Limb (tissue), 2 donors: ENCODE measurements at regions not wholly inside any gene's neighbourhood (a gene's known extent, or its start where the extent isn't known, plus 50 kb on each side); places are given as distances from the start of the nearest gene placed in this dataset.
A peak's percentile ranks its signal among the peaks of the same experiment; 100 is the strongest.

Experiments
- DNase-seq, 2 donors: peaks; one replicate each; pipeline ENCODE4 v3.0.0-alpha.2; 2016; ENCODE audit errors: extremely low spot score in 2 of 2

DNA sequence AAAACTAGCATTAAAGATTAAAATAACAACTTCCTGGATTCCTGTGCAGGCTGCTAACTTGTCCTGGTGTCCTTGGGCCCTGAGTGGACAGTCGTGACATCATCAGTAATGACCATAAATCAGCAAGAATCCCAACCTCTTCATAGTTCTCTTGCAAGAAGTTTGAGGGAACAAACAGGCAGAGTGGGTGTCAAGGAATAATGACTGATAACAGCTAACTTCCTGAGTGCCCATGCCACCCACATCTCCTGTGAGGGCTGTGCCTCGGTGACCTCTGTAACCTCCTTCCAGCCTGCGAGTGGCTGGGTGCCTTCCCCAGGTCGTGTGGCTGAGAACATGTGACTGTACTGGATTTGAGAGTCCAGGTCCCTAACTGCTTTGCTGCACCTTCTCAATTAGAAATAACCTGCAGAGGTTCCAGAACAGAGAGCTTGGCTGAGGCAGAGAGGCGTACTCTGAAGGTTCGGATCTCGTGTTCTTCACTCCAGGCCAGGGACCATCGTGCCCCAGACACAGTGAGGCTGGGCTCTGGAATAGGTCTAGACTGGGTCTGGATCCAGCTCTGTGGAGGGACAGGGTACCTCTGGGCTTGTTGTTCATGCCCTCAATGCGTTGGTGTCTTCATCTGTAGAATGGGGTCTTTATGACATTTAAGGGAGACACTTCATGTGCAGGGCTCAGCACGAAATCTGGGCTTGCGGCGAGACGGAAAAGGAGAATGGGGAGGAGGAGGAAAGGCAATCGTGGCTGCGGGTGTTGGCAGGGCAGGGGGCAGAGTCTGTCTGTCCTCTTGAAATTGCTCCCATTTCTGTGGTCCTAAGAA is 313.1 kb upstream of the ZNF32 start:
- DNase-seq: peak in 1 of 2 donors; percentile 14

DNA sequence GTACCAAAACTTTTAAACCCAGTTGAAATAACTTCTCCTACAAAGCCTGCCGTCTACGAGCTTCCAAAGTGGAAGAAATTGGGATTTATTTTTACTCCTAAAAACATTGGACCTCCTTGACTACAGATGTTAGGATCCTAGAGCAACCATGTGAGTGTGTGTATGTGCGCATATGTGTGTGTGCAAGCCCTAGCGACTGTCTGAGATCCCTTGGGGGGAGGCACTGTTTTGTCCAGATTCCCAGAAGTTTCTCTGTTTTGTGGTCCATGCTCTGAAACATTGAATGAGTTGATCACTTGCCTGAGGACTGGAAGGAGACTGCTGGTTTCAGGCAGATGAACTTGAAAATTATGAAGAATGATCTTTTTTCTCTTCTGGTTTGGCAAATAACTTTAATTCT is 312.3 kb upstream of the ZNF32 start:
- no peak for DNase-seq

DNA sequence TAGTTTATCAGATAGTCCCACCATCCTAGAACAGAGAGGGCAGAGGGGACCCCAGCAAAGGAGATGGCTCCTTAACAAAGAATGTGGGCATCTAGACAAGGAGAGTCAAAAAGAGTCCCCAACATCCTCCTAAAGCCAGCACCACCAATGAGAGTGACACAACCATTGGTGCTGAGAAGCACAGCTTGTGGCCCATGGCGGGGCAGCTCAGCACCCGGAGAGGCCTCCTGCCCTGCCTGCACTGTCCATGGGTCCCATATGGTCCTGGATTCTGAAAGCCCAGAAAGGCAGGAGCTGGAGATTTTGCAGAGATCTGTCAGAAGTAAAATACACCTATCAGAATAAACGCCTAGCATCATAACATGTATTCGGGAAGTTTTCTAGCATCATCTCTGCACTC is 311.8 kb upstream of the ZNF32 start:
- no peak for DNase-seq

DNA sequence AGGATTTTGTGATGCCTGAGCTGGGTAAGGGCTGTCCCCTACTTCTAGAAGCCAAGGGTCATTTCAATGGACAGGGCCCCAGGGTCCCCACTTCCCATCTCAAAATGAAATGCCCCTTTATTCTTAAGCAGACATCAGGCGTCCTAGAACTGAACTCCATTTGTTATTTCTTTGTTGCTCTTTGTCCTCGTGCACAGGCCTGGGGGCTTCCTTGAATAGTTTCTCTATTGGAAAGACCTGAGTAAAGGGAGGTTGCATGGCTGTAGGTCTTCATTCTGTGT is 311.4 kb upstream of the ZNF32 start:
- no peak for DNase-seq

DNA sequence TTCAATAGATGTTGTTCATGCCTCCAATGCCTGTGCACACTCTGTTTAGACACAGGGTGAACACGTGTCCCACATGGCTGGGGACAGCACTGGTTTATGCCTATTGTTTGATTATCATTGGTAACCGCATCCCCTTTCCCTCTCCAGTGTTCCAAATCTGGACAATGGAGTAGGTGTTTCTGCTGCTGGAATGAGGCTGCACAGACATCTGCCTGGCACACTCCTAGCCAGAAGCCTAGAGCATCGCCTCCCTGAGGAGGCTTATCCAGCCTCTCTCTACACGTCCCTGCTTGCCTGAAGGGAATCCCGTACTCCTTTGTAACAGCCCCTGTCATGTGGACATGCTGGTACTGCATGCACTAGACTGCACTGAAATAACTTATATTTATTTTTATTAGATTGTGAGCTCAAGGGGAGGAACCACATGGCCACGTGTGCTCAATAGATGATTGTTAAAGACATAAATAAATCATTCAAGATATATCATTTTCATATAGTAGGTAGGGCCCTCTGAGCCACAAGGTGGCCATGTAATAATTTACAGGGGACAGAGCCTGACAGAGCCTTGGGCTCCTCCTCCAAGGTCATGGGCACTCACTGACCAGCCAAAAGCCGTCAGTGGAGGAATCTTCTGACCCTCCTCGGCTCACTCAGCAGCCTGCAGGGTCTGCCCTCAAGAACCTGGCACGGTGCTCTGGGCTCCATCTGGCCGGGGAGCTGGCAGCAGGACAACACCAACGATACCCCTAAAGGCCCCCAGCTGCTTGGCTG is 310.9 kb upstream of the ZNF32 start:
- DNase-seq: peak in 1 of 2 donors; percentile 23

DNA sequence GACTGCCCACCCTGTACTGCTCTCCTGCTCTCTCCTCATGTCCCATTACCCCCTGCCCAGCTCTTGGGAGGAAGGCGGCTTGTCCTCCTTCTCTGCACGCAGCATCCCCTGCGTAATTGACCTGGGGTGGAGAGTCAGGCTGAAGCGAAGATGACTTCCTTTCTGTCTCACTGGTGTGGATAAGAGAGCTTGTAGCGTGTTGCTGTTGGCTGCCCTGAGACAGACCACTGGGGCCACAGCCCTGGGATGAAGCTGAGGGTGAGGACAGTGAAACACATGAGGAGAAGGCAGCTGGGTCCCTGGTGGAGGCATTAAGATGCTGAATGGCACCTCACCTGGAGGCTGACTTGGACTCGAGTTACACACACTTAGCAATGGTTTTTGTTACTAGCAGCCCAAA is 310.3 kb upstream of the ZNF32 start:
- peak in 1 of 2 donors; percentile 20 for DNase-seq

DNA sequence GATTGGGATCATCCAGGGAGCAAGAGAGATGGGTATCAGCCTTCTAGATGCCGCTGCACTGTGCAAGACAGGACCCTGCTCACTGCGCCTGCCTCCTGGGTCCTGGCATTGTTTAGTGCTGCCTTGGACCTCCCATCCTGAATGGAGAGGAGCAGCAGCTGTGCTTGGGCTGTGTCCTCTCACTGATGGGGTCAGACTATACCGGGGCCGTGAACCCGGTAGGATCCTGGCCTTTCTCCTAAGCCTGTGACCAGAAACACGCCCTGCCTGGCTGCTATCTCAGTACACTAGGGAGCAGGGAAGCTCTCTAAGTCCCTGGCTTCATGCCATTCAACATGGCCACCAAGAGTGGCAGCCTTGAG is 309.4 kb upstream of the ZNF32 start:
- DNase-seq: peak in 1 of 2 donors; percentile 19

DNA sequence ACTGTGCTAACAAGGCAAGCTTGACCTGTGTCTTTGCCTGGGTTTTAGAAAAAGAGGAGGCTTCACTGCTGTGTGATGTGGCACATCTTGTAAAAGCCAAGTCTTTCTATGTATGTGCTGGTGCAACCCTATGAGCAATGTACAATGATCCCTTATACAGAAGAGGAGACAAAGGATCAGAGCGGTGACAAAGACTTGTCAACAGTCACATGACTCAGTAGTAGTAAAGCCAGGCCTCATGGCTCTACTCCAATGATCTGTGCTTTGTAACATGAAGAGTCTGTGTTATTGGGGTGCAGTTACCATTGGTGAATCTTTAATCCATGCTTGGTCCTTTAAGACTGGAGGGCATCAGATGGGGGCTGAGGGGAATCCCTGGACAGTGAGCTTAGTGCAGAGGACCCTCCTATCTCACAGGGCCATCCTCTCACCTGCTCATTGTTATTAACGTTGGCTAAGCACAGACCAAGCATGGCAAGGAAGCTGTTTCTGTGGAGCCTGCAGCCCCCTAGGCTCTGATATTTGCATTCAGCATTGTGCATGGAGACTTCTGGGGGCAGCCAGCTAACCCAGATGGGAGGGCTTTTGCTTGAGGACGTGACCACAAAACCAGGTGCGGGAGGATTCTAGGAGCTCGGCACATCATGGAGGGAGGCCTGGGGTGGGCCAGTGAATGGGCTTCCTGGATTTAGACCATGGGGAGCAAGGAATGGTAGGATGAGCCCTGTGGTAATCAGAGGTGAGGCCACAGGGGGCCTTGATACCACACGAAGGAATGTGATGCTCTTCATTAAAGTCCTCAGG is 308.8 kb upstream of the ZNF32 start:
- no peak for DNase-seq

DNA sequence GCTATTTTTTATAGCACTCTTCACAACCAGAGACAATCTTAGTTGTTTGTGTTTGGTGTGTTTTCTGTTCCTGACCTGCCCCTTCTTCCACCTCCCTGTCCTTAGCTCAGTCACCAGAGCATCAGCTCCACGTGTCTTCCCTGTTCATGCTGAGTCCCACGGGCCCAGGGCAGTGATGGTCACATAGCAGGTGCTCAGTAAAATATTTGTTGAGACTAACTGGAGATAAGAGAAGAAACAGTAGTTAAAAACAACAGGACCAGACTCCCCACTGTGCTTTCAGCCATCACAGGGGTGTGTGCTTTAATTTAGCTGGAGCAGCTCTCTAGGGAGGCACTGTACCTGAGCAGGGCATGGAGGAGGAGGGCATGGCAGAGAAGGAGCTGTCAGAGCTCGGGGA is 307.3 kb upstream of the ZNF32 start:
- DNase-seq: no peak

DNA sequence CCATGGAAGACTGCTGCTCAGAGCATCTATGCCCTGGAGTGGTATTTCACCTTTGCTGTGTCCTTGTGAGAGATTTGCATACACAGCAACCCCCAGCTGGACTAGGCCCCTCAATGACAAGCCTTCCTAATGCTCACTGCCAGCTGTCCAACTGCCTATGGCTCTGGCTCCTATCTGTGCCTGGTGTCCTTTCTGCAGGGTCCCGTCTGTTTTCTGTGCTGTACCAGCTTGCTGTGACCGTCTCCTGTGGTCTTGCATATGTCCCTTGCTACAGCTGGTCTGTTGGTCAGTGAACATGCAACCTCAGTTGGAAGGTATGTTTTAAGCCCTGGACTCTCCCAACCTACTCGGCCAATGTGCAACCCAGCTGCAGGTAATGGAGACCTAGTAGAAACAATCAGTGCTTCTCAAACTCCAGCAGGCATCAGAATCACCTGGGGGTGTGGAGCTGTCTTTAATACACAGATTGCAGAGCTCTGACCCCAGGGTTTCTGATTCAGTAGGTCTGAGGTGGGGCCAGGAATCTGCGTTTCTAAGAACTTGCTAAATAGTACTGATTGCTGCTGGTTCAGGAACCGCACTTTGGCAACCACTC is 306.4 kb upstream of the ZNF32 start:
- no peak for DNase-seq

DNA sequence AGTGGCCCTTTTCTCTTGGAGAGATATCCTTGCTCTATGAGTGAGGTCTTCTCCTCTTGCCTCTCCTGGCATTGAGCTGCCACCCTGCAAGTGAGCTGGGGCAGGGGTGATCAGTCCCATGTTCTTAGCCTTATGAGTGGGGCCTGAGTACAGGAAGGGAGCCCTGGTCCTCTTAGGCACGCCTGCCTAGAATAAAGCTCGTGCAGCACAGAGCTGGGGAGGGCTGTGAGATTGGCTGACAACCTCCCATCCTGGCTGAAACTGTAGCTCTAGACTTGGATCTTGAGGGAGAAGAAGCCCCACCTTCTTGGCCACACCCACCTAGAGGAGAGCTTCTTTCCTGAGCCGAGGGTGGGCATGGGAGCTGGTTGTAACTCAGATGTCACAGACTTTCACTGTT is 305.0 kb upstream of the ZNF32 start:
- no peak for DNase-seq

DNA sequence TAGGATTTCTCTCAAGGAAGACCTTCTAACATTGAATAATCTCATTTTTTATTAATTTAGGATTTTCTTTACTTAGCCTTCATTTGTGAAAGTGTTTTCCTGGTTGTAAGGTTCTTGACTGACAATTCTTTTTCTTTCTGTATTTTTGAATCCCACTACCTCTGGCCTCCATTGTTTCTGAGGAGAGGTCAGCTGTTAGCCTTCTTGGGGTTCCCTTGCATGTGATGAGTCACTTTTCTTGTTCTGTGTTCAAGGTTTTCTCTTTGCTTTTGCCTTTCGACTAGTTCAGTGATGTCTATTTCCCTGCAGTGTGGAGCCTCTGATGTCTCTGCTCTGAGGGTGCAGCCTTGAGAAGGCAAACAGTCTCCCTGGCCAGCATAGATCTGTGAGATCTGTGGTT is 304.1 kb upstream of the ZNF32 start:
- no peak for DNase-seq

DNA sequence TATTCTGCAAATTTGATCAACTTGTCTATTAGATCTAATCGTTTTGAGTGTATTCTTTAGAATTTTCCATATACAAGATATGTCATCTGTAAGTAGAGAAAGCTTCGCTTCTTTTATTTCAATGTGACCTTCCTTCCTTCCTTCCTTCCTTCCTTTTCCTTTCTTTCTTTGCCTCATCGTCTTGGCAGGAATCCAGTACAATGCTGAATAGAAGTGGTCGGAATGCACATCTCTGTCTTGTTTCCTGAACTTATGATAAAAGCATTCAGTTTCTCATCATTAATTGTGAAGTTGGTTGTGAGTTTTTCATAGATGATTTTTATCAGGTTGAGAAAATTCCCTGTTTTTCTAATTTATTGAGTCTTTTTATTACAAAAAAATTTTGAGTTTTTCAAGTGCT is 300.7 kb upstream of the ZNF32 start:
- DNase-seq: no peak

DNA sequence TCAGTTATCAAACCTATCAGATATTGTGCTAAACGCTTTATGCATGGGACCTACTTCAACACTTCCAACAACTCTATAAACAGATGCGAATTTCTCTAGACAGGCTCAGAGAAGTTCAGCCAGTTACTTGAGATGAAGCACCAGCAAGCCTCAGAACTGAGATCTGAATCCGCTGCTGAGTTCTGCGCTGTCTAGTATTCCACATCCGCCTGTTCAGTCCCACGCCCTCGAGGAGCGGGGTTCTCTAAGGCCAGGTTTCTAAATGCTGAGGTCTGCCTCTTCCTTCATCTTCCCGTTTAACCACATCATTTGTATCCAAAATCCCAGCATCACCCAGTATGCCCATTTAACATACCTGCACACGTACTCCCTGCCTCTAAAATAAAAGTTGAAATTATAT is 297.8 kb upstream of the ZNF32 start:
- no peak for DNase-seq

DNA sequence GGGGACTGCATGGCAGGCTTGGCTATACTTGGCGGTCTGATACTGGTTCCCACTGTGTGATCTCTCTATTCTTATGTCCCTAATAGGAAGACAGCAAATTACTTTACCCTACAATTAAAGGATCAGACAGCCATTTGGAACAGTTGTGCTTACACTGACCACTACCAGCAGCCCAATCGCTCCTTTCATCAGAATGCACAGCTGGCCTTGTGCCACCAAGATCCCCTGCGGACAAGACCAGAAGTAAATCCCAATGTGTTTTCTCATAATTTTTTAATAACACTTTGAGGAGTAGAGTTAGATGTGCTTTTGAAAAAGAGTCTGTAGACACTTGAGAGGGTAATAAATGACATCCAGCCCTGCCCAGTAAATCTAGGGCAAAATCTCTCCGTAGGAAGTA is 297.2 kb upstream of the ZNF32 start:
- no peak for DNase-seq

DNA sequence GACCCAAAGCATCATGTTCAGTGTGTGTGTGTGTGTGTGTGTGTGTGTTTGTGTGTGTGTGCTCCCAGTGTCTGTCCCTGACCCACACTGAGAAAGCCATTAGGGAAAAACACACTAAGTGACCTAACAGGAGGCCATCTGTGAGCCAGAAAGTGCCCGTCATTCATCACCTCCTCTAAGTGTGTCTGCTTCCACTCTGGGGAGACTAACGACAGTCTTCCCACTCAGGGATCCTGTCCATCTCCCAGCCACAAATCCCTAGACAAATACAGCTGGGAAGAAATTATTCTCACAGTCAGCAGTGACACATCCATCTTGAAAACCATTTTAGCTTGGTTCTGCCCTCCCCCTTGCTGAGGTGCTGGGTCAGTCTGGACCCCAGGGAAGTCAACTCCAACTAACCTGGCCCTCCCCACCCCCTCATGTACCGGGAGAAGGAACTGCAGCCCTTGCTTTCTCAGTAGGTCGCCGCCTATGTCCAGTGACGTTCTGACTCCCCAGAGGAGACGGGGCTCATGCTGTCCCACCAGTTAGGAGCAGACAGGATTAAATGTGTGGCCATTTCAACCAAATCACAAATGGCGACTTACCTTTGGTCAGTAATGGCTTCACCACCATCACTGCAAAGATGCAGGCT is 296.5 kb upstream of the ZNF32 start:
- no peak for DNase-seq

DNA sequence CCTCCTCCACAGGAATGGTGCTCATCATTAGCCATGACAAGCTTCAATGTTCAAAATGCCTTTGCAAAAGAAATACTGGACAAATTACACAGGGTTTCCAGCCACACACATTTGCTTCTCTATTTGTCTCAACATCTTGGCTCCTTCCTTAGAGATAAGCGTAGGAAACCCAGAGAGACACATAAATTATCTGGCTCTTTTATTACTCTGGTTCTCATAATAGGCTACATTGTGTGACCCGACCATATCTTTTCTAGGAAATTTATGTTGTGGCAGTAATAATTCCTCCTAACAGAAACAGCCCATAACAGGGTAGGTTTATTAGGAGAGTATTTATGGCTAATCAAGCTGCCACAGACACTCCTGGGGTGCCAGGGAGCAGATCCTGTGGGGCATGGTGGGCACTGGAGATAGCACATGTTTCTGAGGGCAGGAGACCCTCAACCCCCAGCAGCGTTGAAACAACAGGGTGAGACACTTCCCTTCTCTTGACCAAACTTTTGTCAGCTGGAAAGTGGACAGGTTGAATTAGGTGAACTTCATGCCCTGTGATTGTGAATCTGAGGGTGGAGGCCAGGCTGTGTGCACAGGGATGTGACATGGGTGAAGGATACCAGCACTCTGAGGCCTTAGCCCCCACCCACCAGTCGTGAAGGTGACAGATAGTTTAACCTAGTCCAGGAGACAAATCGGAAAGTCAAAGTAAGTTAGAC is 295.9 kb upstream of the ZNF32 start:
- DNase-seq: no peak

DNA sequence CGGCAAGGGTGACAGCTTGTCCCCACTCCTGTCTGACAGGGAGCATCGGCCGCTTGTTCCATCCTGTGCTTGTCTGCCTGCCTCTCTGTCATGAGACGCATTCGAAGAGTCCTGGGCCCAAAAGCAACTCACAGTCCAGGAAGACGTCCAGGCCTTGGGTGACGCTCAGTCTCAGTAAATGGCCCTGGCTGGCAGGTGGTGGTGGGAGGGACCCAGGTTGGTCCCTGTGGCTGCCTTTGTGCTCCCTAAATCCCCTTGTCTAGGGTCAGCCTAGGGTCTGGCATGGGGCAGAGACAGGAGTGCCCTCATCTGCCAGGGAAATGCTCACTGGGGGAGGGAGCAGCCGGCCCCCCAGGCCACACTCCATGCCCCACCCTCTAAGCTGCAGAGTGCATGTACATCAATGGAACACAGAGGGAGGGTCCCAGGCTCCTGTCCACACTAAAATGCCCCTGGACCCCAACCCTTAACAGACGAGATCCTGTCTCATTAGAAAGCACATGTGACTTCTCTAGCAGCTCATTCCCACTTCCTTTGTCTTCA is 295.2 kb upstream of the ZNF32 start:
- peak in 1 of 2 donors; percentile 25 for DNase-seq

DNA sequence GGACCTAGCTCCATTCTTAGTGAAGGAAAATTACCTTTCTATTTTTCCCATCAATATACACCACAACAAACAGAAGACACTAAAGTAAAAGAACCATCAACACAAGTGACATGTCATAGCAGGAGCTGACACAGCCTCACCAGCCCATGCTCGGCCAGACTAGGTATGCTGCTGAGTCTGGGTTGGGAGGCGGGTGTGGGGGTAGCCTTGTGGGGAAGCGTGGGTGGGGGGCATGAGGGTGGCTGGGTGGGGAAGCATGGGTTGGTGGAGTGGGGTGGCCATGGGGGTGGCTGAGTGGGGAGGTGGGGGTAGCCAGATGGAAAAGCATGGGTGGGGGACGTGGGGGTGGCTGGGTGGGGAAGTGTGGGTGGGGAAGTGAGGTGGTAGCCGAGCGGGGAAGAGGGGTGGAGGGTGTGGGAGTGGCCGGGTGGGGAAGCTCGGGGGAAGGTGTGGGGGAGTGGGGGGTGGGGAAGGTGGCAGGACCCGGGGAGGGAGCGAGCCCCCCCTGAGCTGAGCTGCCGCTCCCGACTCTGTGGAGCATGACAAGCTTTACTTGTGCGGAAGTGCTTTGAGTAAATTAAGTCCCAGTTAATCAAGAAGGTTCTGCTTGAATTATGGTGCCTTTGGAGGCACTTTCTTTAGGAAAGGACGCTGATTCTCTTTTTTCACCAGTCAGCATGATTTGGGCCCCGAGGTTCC is 294.6 kb upstream of the ZNF32 start:
- peak in 1 of 2 donors; percentile 23 for DNase-seq
